ENCODE measurements at regions not wholly inside any gene's neighbourhood (a gene's known extent, or its start where the extent isn't known, plus 50 kb on each side); places are given as distances from the start of the nearest gene placed in this dataset.

DNA sequence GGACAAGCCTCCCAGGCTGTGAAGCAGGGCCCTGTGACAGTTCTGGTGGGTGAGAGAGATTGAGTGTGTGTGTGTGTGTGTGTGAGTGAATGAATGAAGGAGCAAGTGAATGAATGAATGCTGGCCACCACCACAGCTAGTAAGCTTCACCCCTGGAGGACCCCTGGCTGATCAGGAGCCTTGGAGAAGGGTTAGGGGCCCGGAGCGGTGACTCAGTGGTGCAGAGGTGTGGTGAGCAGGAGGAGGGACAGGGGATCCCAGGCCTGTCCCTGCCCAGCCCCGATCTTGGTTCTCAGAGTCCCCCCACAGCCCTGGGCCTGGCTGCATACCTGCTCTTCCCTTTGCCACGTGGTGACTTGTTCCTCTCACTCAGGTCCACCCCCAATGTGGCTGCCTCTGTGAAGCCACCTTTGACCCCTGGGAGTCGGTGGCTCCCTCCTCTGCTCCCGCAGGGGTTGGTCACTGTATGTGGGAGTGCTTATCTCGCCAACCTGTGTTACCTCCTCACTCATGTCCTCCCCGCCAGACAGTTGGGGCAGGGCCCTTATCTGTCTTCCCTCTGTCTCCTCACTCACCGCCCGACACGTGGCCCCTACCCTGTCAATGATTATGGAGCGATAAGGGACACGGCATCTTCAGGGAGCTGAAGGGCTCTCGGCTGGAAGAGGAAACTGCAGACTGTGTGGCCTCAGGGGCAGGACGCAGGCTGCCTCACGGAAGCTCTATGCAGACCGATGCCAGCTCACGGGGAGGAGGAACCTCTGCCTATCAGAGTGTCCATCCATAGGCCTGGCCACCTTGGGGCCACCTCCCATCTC is 99.9 kb upstream of the PITX1 start (continued):
- TF ChIP-seq, protein P1, sequence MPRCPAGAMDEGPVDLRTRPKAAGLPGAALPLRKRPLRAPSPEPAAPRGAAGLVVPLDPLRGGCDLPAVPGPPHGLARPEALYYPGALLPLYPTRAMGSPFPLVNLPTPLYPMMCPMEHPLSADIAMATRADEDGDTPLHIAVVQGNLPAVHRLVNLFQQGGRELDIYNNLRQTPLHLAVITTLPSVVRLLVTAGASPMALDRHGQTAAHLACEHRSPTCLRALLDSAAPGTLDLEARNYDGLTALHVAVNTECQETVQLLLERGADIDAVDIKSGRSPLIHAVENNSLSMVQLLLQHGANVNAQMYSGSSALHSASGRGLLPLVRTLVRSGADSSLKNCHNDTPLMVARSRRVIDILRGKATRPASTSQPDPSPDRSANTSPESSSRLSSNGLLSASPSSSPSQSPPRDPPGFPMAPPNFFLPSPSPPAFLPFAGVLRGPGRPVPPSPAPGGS (CRISPR knock-in tag; IDR thresholded peaks at IDR 0.05) = peak; percentile 52; the same call in 1 of the 2 replicates
- TF ChIP-seq ZNF7 (CRISPR knock-in tag; IDR thresholded peaks at IDR 0.05) (no peak), ZNF34 (CRISPR knock-in tag; IDR thresholded peaks at IDR 0.05; ENCODE audit: borderline replicate concordance) (no peak), U2AF1 (optimal IDR thresholded peaks at IDR 0.05; ENCODE audit: low read depth, low read length) (no peak), RFXANK (CRISPR knock-in tag; IDR thresholded peaks at IDR 0.05) (no peak), ZBTB42 (CRISPR knock-in tag; IDR thresholded peaks at IDR 0.05) (no peak), FOSL2 (CRISPR knock-in tag; IDR thresholded peaks at IDR 0.05) (peak; percentile 36), SOX6 (IDR thresholded peaks at IDR 0.05) (no peak), SOX6 (CRISPR knock-in tag; IDR thresholded peaks at IDR 0.05) (peak; percentile 30; the same call in 1 of the 2 replicates), ZNF724P (CRISPR knock-in tag; IDR thresholded peaks at IDR 0.05; ENCODE audit: borderline replicate concordance) (no peak), PHF8 (CRISPR knock-in tag; IDR thresholded peaks at IDR 0.05) (no peak; the same call in 1 of the 2 replicates), MYC (CRISPR knock-in tag; IDR thresholded peaks at IDR 0.05; ENCODE audit: borderline replicate concordance) (peak; percentile 76; the same call in 1 of the 2 replicates), ZNF274 (CRISPR knock-in tag; IDR thresholded peaks at IDR 0.05) (peak; percentile 73; the same call in 1 of the 2 replicates), DMAP1 (CRISPR knock-in tag; IDR thresholded peaks at IDR 0.05) (peak; percentile 78; the same call in 1 of the 2 replicates), ZNF75D (CRISPR knock-in tag; IDR thresholded peaks at IDR 0.05; ENCODE audit: borderline replicate concordance) (no peak), ZNF296 (CRISPR knock-in tag; conservative IDR thresholded peaks at IDR 0.05) (peak; percentile 68; the same call in 1 of the 2 replicates), ZFX (CRISPR knock-in tag; IDR thresholded peaks at IDR 0.05; ENCODE audit: low read depth) (peak; percentile 71)
- TF ChIP-seq, protein P2, sequence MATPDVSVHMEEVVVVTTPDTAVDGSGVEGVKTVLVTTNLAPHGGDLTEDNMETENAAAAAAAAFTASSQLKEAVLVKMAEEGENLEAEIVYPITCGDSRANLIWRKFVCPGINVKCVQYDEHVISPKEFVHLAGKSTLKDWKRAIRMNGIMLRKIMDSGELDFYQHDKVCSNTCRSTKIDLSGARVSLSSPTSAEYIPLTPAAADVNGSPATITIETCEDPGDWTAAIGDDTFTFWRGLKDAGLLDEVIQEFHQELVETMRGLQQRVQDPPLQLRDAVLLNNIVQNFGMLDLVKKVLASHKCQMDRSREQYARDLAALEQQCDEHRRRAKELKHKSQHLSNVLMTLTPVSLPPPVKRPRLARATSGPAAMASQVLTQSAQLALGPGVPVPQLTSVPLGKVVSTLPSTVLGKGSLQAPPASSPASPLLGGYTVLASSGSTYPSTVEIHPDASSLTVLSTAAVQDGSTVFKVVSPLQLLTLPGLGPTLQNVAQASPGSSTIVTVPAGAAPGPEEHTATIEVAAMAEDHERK (CRISPR knock-in tag; IDR thresholded peaks at IDR 0.05; ENCODE audit: low read depth) = no peak
- TF ChIP-seq, protein P3, sequence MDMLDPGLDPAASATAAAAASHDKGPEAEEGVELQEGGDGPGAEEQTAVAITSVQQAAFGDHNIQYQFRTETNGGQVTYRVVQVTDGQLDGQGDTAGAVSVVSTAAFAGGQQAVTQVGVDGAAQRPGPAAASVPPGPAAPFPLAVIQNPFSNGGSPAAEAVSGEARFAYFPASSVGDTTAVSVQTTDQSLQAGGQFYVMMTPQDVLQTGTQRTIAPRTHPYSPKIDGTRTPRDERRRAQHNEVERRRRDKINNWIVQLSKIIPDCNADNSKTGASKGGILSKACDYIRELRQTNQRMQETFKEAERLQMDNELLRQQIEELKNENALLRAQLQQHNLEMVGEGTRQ (IDR thresholded peaks at IDR 0.05; ENCODE audit: low read depth, low read length) = no peak
- TF ChIP-seq, protein P3 (CRISPR knock-in tag; IDR thresholded peaks at IDR 0.05; ENCODE audit: borderline replicate concordance) = peak; percentile 27; the same call in 1 of the 2 replicates
- TF ChIP-seq, protein P4, sequence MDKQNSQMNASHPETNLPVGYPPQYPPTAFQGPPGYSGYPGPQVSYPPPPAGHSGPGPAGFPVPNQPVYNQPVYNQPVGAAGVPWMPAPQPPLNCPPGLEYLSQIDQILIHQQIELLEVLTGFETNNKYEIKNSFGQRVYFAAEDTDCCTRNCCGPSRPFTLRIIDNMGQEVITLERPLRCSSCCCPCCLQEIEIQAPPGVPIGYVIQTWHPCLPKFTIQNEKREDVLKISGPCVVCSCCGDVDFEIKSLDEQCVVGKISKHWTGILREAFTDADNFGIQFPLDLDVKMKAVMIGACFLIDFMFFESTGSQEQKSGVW (CRISPR knock-in tag; IDR thresholded peaks at IDR 0.05; ENCODE audit: borderline replicate concordance) = no peak
- TF ChIP-seq, protein P5, sequence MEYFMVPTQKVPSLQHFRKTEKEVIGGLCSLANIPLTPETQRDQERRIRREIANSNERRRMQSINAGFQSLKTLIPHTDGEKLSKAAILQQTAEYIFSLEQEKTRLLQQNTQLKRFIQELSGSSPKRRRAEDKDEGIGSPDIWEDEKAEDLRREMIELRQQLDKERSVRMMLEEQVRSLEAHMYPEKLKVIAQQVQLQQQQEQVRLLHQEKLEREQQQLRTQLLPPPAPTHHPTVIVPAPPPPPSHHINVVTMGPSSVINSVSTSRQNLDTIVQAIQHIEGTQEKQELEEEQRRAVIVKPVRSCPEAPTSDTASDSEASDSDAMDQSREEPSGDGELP (IDR thresholded peaks at IDR 0.05; ENCODE audit: borderline replicate concordance, low read depth) = no peak
- TF ChIP-seq, protein P6, sequence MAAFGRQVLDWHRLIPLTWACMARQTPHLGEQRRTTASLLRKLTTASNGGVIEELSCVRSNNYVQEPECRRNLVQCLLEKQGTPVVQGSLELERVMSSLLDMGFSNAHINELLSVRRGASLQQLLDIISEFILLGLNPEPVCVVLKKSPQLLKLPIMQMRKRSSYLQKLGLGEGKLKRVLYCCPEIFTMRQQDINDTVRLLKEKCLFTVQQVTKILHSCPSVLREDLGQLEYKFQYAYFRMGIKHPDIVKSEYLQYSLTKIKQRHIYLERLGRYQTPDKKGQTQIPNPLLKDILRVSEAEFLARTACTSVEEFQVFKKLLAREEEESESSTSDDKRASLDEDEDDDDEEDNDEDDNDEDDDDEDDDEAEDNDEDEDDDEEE (CRISPR knock-in tag; IDR thresholded peaks at IDR 0.05) = no peak

All from HepG2 (cell line).